Neural cell (in vitro differentiated cells): ENCODE measurements at regions not wholly inside any gene's neighbourhood (a gene's known extent, or its start where the extent isn't known, plus 50 kb on each side); places are given as distances from the start of the nearest gene placed in this dataset.

Experiments used
- H2AFZ ChIP-seq: fragments of 200-600, 300-800 bp; sonication (generic), shearing (Covaris generic); 2 replicates; pipeline ENCODE4 v1.6.0; 2014; ENCODE audit warnings: low read depth, mild to moderate bottlenecking, antibody characterized with exemption, low read length, moderate library complexity
- H3F3A ChIP-seq: fragments of 200-600 bp; shearing (Covaris generic); 2 replicates; pipeline ENCODE4 v1.6.1; 2016; ENCODE audit warnings: mild to moderate bottlenecking, moderate library complexity, mixed read lengths, antibody characterized with exemption, low read length; ENCODE audit not compliant: insufficient read depth, poor library complexity, severe bottlenecking
- H3K27ac ChIP-seq: fragments of 200-600, 300-800 bp; sonication (generic), shearing (Covaris generic); 2 replicates; pipeline ENCODE4 v1.5.1; 2014; ENCODE audit warnings: mild to moderate bottlenecking, low read length, moderate library complexity
- H3K27me3 ChIP-seq: fragments of 300-800, 200-600 bp; sonication (generic), shearing (Covaris generic); 2 replicates; pipeline ENCODE4 v1.6.0; 2014; ENCODE audit warnings: mild to moderate bottlenecking, low read depth, low read length, moderate library complexity; ENCODE audit not compliant: insufficient read depth
- H3K36me3 ChIP-seq: fragments of 300-800, 200-600 bp; sonication (generic), shearing (Covaris generic); 2 replicates; pipeline ENCODE4 v1.5.1; 2014; ENCODE audit warnings: mild to moderate bottlenecking, antibody characterized with exemption, low read length, moderate library complexity; ENCODE audit not compliant: insufficient read depth
- H3K4me2 ChIP-seq: fragments of 300-800, 200-600 bp; sonication (generic), shearing (Covaris generic); 2 replicates; pipeline ENCODE4 v1.6.0; 2014; ENCODE audit warnings: mild to moderate bottlenecking, low read length
- H3K4me3 ChIP-seq: fragments of 300-800, 200-600 bp; sonication (generic), shearing (Covaris generic); 2 replicates; pipeline ENCODE4 v1.5.1; 2014; ENCODE audit warnings: mild to moderate bottlenecking, low read length, moderate library complexity
- H3K79me2 ChIP-seq: fragments of 200-600 bp; shearing (Covaris generic); replicated peaks from 2 replicates; pipeline ENCODE4 v1.6.0; 2014; ENCODE audit warnings: mild to moderate bottlenecking, low read length, moderate library complexity; ENCODE audit not compliant: insufficient read depth
- H3K9ac ChIP-seq: fragments of 300-800, 200-600 bp; sonication (generic), shearing (Covaris generic); 2 replicates; pipeline ENCODE4 v1.6.1; 2016; ENCODE audit warnings: mild to moderate bottlenecking, low read length, mixed read lengths
- H3K9me2 ChIP-seq: fragments of 200-600 bp; shearing (Covaris generic); 2 replicates; pipeline ENCODE4 v1.6.1; 2016; ENCODE audit warnings: mild to moderate bottlenecking, low read length, mixed read lengths; ENCODE audit not compliant: insufficient read depth
- H3K9me3 ChIP-seq: fragments of 200-600, 300-800 bp; sonication (generic), shearing (Covaris generic); 2 replicates; pipeline ENCODE4 v1.6.1; 2016; ENCODE audit warnings: mild to moderate bottlenecking, mixed run types, low read length, moderate library complexity, mixed read lengths
- H4K20me1 ChIP-seq: fragments of 200-600 bp; shearing (Covaris generic); 2 replicates; pipeline ENCODE4 v1.6.1; 2016; ENCODE audit warnings: mild to moderate bottlenecking, mixed run types; ENCODE audit not compliant: insufficient read depth
- CTCF ChIP-seq: fragments of 450-650 bp; IDR thresholded peaks from 2 replicates; pipeline ENCODE4 v1.5.1; 2014; ENCODE audit warnings: antibody characterized with exemption, mild to moderate bottlenecking, moderate library complexity; ENCODE audit not compliant: poor library complexity, severe bottlenecking
- EP300 ChIP-seq: fragments of 450-650 bp; conservative IDR thresholded peaks from 2 replicates; pipeline ENCODE4 v1.6.1; 2014; ENCODE audit warnings: antibody characterized with exemption, mild to moderate bottlenecking, moderate library complexity; ENCODE audit not compliant: poor library complexity, severe bottlenecking
- EZH2 ChIP-seq: fragments of 200-600, 300-800 bp; shearing (Covaris generic), sonication (generic); IDR thresholded peaks from 2 replicates; pipeline ENCODE4 v1.6.1; 2014; ENCODE audit warnings: antibody characterized with exemption, low read length, borderline replicate concordance, mild to moderate bottlenecking; ENCODE audit not compliant: insufficient read depth, poor library complexity, severe bottlenecking
- MXI1 ChIP-seq: fragments of 450-650 bp; conservative IDR thresholded peaks from 2 replicates; pipeline ENCODE4 v1.6.1; 2014; ENCODE audit warnings: antibody characterized with exemption, mild to moderate bottlenecking; ENCODE audit not compliant: poor library complexity, severe bottlenecking
- POLR2AphosphoS5 ChIP-seq: IDR thresholded peaks from 2 replicates; pipeline ENCODE4 v1.6.1; 2012
- RAD21 ChIP-seq: fragments of 450-650 bp; conservative IDR thresholded peaks from 2 replicates; pipeline ENCODE4 v1.6.1; 2014; ENCODE audit warnings: antibody characterized with exemption, mild to moderate bottlenecking, moderate library complexity
- REST ChIP-seq: IDR thresholded peaks from 2 replicates; pipeline ENCODE4 v1.6.1; 2012; ENCODE audit warnings: borderline replicate concordance
- SMC3 ChIP-seq: fragments of 450-650 bp; conservative IDR thresholded peaks from 2 replicates; pipeline ENCODE4 v1.6.1; 2014; ENCODE audit warnings: antibody characterized with exemption, mild to moderate bottlenecking, moderate library complexity; ENCODE audit not compliant: poor library complexity
- TAF1 ChIP-seq: IDR thresholded peaks from 2 replicates; pipeline ENCODE4 v1.6.1; 2012; ENCODE audit warnings: low read depth

- H3K9ac ChIP-seq: no peak overlapping the region
- H3K27me3 ChIP-seq: no peaks in the 10 kb centered on the region
- no peaks in the 10 kb centered on the region for H3K79me2 ChIP-seq
- H3K4me3 ChIP-seq: no peak overlapping the region
- no peak overlapping the region for H3K27ac ChIP-seq
- H3F3A ChIP-seq: no peaks in the 10 kb centered on the region
- no peaks in the 10 kb centered on the region for H3K36me3 ChIP-seq
- H3K9me2 ChIP-seq: no peaks in the 10 kb centered on the region
- H3K9me3 ChIP-seq: no peaks in the 10 kb centered on the region
- TF ChIP-seq EP300 (no peak), POLR2AphosphoS5 (no peak), EZH2 (no peak), REST (no peak)
- no peaks in the 10 kb centered on the region for H4K20me1 ChIP-seq
- no peak overlapping the region for H2AFZ ChIP-seq
- no peak overlapping the region for H3K4me2 ChIP-seq
Observed at GRCh38 chr15:27655056-27655455, 444.1 kb downstream of the OCA2 start.

- no peak overlapping the region for H3K9ac ChIP-seq
- no peaks in the 10 kb centered on the region for H3K27me3 ChIP-seq
- no peak overlapping the region for H3K4me2 ChIP-seq
- H3K9me2 ChIP-seq: no peaks in the 10 kb centered on the region
- no peak overlapping the region for H3K27ac ChIP-seq
- no peaks in the 10 kb centered on the region for H3K79me2 ChIP-seq
- TF ChIP-seq TAF1: no peak
- TF ChIP-seq CTCF: no peak
- TF ChIP-seq MXI1: no peak
- TF ChIP-seq POLR2AphosphoS5: no peak
- TF ChIP-seq RAD21: no peak
- no peak for TF ChIP-seq REST
- TF ChIP-seq SMC3: no peak
- no peak for TF ChIP-seq EP300
- no peak for TF ChIP-seq EZH2
- H3F3A ChIP-seq: no peaks in the 10 kb centered on the region
- H4K20me1 ChIP-seq: no peaks in the 10 kb centered on the region
- no peaks in the 10 kb centered on the region for H3K36me3 ChIP-seq
- no peak overlapping the region for H2AFZ ChIP-seq
- no peak overlapping the region for H3K4me3 ChIP-seq
- no peaks in the 10 kb centered on the region for H3K9me3 ChIP-seq
Observed at GRCh38 chr15:27650244-27650643, 448.9 kb downstream of the OCA2 start.
